HepG2 (cell line): ENCODE measurements at regions not wholly inside any gene's neighbourhood (a gene's known extent, or its start where the extent isn't known, plus 50 kb on each side); places are given as distances from the start of the nearest gene placed in this dataset.

Experiments
- JUND ChIP-seq: sonication (generic); formaldehyde crosslinking; IDR thresholded peaks from 2 replicates; pipeline ENCODE4 v1.8.0; 2022; ENCODE audit warnings: mild to moderate bottlenecking, missing genetic modification reagents
- ZBTB10 ChIP-seq: sonication (generic); formaldehyde crosslinking; IDR thresholded peaks from 2 replicates; pipeline ENCODE4 v1.4.0; 2020; ENCODE audit warnings: missing genetic modification reagents, borderline replicate concordance

- TF ChIP-seq JUND (CRISPR knock-in tag) (no peak), ZBTB10 (no peak)
Measured at GRCh38 chr15:81534124-81534523, 160.1 kb upstream of the TMC3 start.
